ENCODE measurements at regions not wholly inside any gene's neighbourhood (a gene's known extent, or its start where the extent isn't known, plus 50 kb on each side); places are given as distances from the start of the nearest gene placed in this dataset.

- CTCF ChIA-PET, result no interaction called here
- no peaks in the 10 kb centered on the region for H3K27me3 Mint-ChIP-seq (ENCODE audit: unreplicated experiment)
- H3K4me1 Mint-ChIP-seq (ENCODE audit: low read depth, unreplicated experiment), result peaks cover 20% of the 10 kb centered on the region
- H3K36me3 Mint-ChIP-seq (ENCODE audit: insufficient read depth, unreplicated experiment), result no peaks in the 10 kb centered on the region
- H3K27ac Mint-ChIP-seq (ENCODE audit: unreplicated experiment), result no peak overlapping the region
- H3K4me3 Mint-ChIP-seq (ENCODE audit: low read depth, unreplicated experiment), result no peak overlapping the region
- no peaks in the 10 kb centered on the region for H3K9me3 Mint-ChIP-seq (ENCODE audit: low read depth, unreplicated experiment)
- intact Hi-C loops (cut with micrococcal nuclease; ENCODE audit: unreplicated experiment), result no loop called here
- no TSS peak for BruUV-seq (replicated peaks)
- no peak for DNase-seq
- TF ChIP-seq CTCF (IDR thresholded peaks at IDR 0.05; ENCODE audit: unreplicated experiment), result no peak
Measured at GRCh38 chr3:117629505-117629904, 919.9 kb downstream of the TUSC7 start.

GRCh38 chr3:117630469-117630868 is 920.9 kb downstream of the TUSC7 start:
- no peak overlapping the region for H3K4me3 Mint-ChIP-seq (ENCODE audit: low read depth, unreplicated experiment)
- no peaks in the 10 kb centered on the region for H3K36me3 Mint-ChIP-seq (ENCODE audit: insufficient read depth, unreplicated experiment)
- no peak for DNase-seq
- intact Hi-C loops (cut with micrococcal nuclease; ENCODE audit: unreplicated experiment), result no loop called here
- H3K27ac Mint-ChIP-seq (ENCODE audit: unreplicated experiment), result no peak overlapping the region
- CTCF ChIA-PET, result no interaction called here
- no peaks in the 10 kb centered on the region for H3K27me3 Mint-ChIP-seq (ENCODE audit: unreplicated experiment)
- no TSS peak for BruUV-seq (replicated peaks)
- peaks cover 20% of the 10 kb centered on the region for H3K4me1 Mint-ChIP-seq (ENCODE audit: low read depth, unreplicated experiment)
- no peak for TF ChIP-seq CTCF (IDR thresholded peaks at IDR 0.05; ENCODE audit: unreplicated experiment)
- H3K9me3 Mint-ChIP-seq (ENCODE audit: low read depth, unreplicated experiment), result no peaks in the 10 kb centered on the region

GRCh38 chr3:117630885-117631284 is 921.3 kb downstream of the TUSC7 start:
- no peak overlapping the region for H3K27ac Mint-ChIP-seq (ENCODE audit: unreplicated experiment)
- H3K4me3 Mint-ChIP-seq (ENCODE audit: low read depth, unreplicated experiment), result no peak overlapping the region

GRCh38 chr3:117631781-117632180 is 922.2 kb downstream of the TUSC7 start:
- CTCF ChIA-PET, result no interaction called here
- no peaks in the 10 kb centered on the region for H3K9me3 Mint-ChIP-seq (ENCODE audit: low read depth, unreplicated experiment)
- H3K4me3 Mint-ChIP-seq (ENCODE audit: low read depth, unreplicated experiment), result no peak overlapping the region
- no peak for TF ChIP-seq CTCF (IDR thresholded peaks at IDR 0.05; ENCODE audit: unreplicated experiment)
- H3K36me3 Mint-ChIP-seq (ENCODE audit: insufficient read depth, unreplicated experiment), result no peaks in the 10 kb centered on the region
- intact Hi-C loops (cut with micrococcal nuclease; ENCODE audit: unreplicated experiment), result no loop called here
- DNase-seq, result no peak
- H3K27me3 Mint-ChIP-seq (ENCODE audit: unreplicated experiment), result no peaks in the 10 kb centered on the region
- no peak overlapping the region for H3K27ac Mint-ChIP-seq (ENCODE audit: unreplicated experiment)
- peaks cover 20% of the 10 kb centered on the region for H3K4me1 Mint-ChIP-seq (ENCODE audit: low read depth, unreplicated experiment)
- no TSS peak for BruUV-seq (replicated peaks)

More at GRCh38 chr3:117630885-117631284, 921.3 kb downstream of the TUSC7 start:
- no TSS peak for BruUV-seq (replicated peaks)
- CTCF ChIA-PET, result no interaction called here
- intact Hi-C loops (cut with micrococcal nuclease; ENCODE audit: unreplicated experiment), result no loop called here
- no peak for TF ChIP-seq CTCF (IDR thresholded peaks at IDR 0.05; ENCODE audit: unreplicated experiment)
- Mint-ChIP-seq H3K4me1 (ENCODE audit: low read depth, unreplicated experiment) (peaks cover 20% of the 10 kb centered on the region), H3K9me3 (ENCODE audit: low read depth, unreplicated experiment) (no peaks in the 10 kb centered on the region), H3K27me3 (ENCODE audit: unreplicated experiment) (no peaks in the 10 kb centered on the region), H3K36me3 (ENCODE audit: insufficient read depth, unreplicated experiment) (no peaks in the 10 kb centered on the region)
- peak; percentile 43 for DNase-seq

GRCh38 chr3:117632191-117632590 is 922.6 kb downstream of the TUSC7 start:
- H3K4me3 Mint-ChIP-seq (ENCODE audit: low read depth, unreplicated experiment), result no peak overlapping the region
- no peak for TF ChIP-seq CTCF (IDR thresholded peaks at IDR 0.05; ENCODE audit: unreplicated experiment)
- no peak overlapping the region for H3K27ac Mint-ChIP-seq (ENCODE audit: unreplicated experiment)
- BruUV-seq (replicated peaks), result no TSS peak
- no peaks in the 10 kb centered on the region for H3K27me3 Mint-ChIP-seq (ENCODE audit: unreplicated experiment)
- CTCF ChIA-PET, result no interaction called here
- H3K4me1 Mint-ChIP-seq (ENCODE audit: low read depth, unreplicated experiment), result peaks cover 20% of the 10 kb centered on the region
- intact Hi-C loops (cut with micrococcal nuclease; ENCODE audit: unreplicated experiment), result no loop called here
- no peaks in the 10 kb centered on the region for H3K9me3 Mint-ChIP-seq (ENCODE audit: low read depth, unreplicated experiment)
- no peaks in the 10 kb centered on the region for H3K36me3 Mint-ChIP-seq (ENCODE audit: insufficient read depth, unreplicated experiment)
- DNase-seq, result no peak
